ENCODE measurements at regions not wholly inside any gene's neighbourhood (a gene's known extent, or its start where the extent isn't known, plus 50 kb on each side); places are given as distances from the start of the nearest gene placed in this dataset.
"Not testable (repeated sequence)": the region's sequence is repeated elsewhere in the genome, so short reads cannot be mapped to it uniquely, and the experiment has no call there.

- Histone ChIP-seq H3K23ac (ENCODE audit: low read length) (no peak overlapping the region), H3K27me3 (ENCODE audit: insufficient read depth, low read length) (no peaks in the 10 kb centered on the region), H3K4me3 (ENCODE audit: low read depth, low read length) (peak overlapping the region; percentile 47), H4K12ac (ENCODE audit: low read depth, low read length) (no peak overlapping the region), H3K14ac (ENCODE audit: low read length) (no peak overlapping the region), H4K8ac (ENCODE audit: low read depth, low read length) (no peak overlapping the region), H3K4me1 (ENCODE audit: control insufficient read depth in 1 of 2, insufficient read depth in 2 of 2, low read length in 2 of 2) (no peaks in the 10 kb centered on the region), H2BK5ac (ENCODE audit: low read depth, low read length, poor library complexity) (no peak overlapping the region), H2AK5ac (ENCODE audit: low read length) (no peak overlapping the region), H3K9me3 (ENCODE audit: insufficient read depth, low read depth, low read length) (peaks cover 51% of the 10 kb centered on the region), H3K18ac (ENCODE audit: low read length) (no peak overlapping the region), H2BK120ac (ENCODE audit: insufficient read depth, low read length, poor library complexity) (no peak overlapping the region), H3K4ac (ENCODE audit: low read depth, low read length) (no peak overlapping the region), H4K91ac (ENCODE audit: low read depth, low read length) (no peak overlapping the region), H3K36me3 (ENCODE audit: control insufficient read depth in 1 of 2, insufficient read depth in 2 of 2, low read length in 2 of 2) (no peaks in the 10 kb centered on the region), H3K4me2 (ENCODE audit: low read length) (no peak overlapping the region), H3K79me1 (ENCODE audit: low read length) (no peaks in the 10 kb centered on the region), H3K27ac (ENCODE audit: low read depth, low read length) (no peak overlapping the region), H2AFZ (ENCODE audit: insufficient read depth, low read length, poor library complexity) (no peak overlapping the region), H3K9ac (ENCODE audit: low read length) (no peak overlapping the region), H2BK12ac (ENCODE audit: low read length) (no peak overlapping the region), H3K79me2 (ENCODE audit: control insufficient read depth, insufficient read depth, low read length, poor library complexity) (no peaks in the 10 kb centered on the region)
- WGBS (ENCODE audit: extremely low coverage, insufficient coverage, insufficient read length): no CpG with 5 or more reads among the region's 5 CpGs
- DNase-seq: peak; percentile 29 to 36
These were observed 185.6 kb downstream of the TMEM121 start for GRCh38 chr14:105711841-105712460.

GRCh38 chr14:105712670-105713069 is 186.3 kb downstream of the TMEM121 start:
- not testable (repeated sequence) for H3K9ac ChIP-seq (ENCODE audit: low read length); H2AFZ ChIP-seq (ENCODE audit: insufficient read depth, low read length, poor library complexity); DNase-seq; H3K4ac ChIP-seq (ENCODE audit: low read depth, low read length); H3K4me1 ChIP-seq (ENCODE audit: control insufficient read depth in 1 of 2, insufficient read depth in 2 of 2, low read length in 2 of 2); H3K36me3 ChIP-seq (ENCODE audit: control insufficient read depth in 1 of 2, insufficient read depth in 2 of 2, low read length in 2 of 2); H3K79me1 ChIP-seq (ENCODE audit: low read length); H2BK120ac ChIP-seq (ENCODE audit: insufficient read depth, low read length, poor library complexity); H2AK5ac ChIP-seq (ENCODE audit: low read length); H3K27ac ChIP-seq (ENCODE audit: low read depth, low read length); H2BK12ac ChIP-seq (ENCODE audit: low read length); H3K4me3 ChIP-seq (ENCODE audit: low read depth, low read length); H3K23ac ChIP-seq (ENCODE audit: low read length); H2BK5ac ChIP-seq (ENCODE audit: low read depth, low read length, poor library complexity); H4K8ac ChIP-seq (ENCODE audit: low read depth, low read length); H3K79me2 ChIP-seq (ENCODE audit: control insufficient read depth, insufficient read depth, low read length, poor library complexity); H4K91ac ChIP-seq (ENCODE audit: low read depth, low read length); H3K4me2 ChIP-seq (ENCODE audit: low read length); H3K27me3 ChIP-seq (ENCODE audit: insufficient read depth, low read length); H3K18ac ChIP-seq (ENCODE audit: low read length); H3K14ac ChIP-seq (ENCODE audit: low read length); H4K12ac ChIP-seq (ENCODE audit: low read depth, low read length)
- no CpG with 5 or more reads among the region's 18 CpGs for WGBS (ENCODE audit: extremely low coverage, insufficient coverage, insufficient read length)
- H3K9me3 ChIP-seq (ENCODE audit: insufficient read depth, low read depth, low read length): peaks cover 46% of the 10 kb centered on the region

- no CpG with 5 or more reads among the region's 17 CpGs for WGBS (ENCODE audit: extremely low coverage, insufficient coverage, insufficient read length)
- not testable (repeated sequence) for H3K79me2 ChIP-seq (ENCODE audit: control insufficient read depth, insufficient read depth, low read length, poor library complexity); H3K18ac ChIP-seq (ENCODE audit: low read length); H4K12ac ChIP-seq (ENCODE audit: low read depth, low read length); DNase-seq; H2AFZ ChIP-seq (ENCODE audit: insufficient read depth, low read length, poor library complexity); H4K91ac ChIP-seq (ENCODE audit: low read depth, low read length); H2BK5ac ChIP-seq (ENCODE audit: low read depth, low read length, poor library complexity); H3K4me1 ChIP-seq (ENCODE audit: control insufficient read depth in 1 of 2, insufficient read depth in 2 of 2, low read length in 2 of 2); H3K23ac ChIP-seq (ENCODE audit: low read length); H3K36me3 ChIP-seq (ENCODE audit: control insufficient read depth in 1 of 2, insufficient read depth in 2 of 2, low read length in 2 of 2); H3K4me3 ChIP-seq (ENCODE audit: low read depth, low read length); H3K4me2 ChIP-seq (ENCODE audit: low read length); H3K14ac ChIP-seq (ENCODE audit: low read length); H2AK5ac ChIP-seq (ENCODE audit: low read length); H2BK120ac ChIP-seq (ENCODE audit: insufficient read depth, low read length, poor library complexity); H3K9ac ChIP-seq (ENCODE audit: low read length); H3K27ac ChIP-seq (ENCODE audit: low read depth, low read length); H3K4ac ChIP-seq (ENCODE audit: low read depth, low read length); H4K8ac ChIP-seq (ENCODE audit: low read depth, low read length); H3K79me1 ChIP-seq (ENCODE audit: low read length); H3K27me3 ChIP-seq (ENCODE audit: insufficient read depth, low read length); H2BK12ac ChIP-seq (ENCODE audit: low read length)
- H3K9me3 ChIP-seq (ENCODE audit: insufficient read depth, low read depth, low read length): peaks cover 41% of the 10 kb centered on the region
These were observed 186.8 kb downstream of the TMEM121 start for GRCh38 chr14:105713160-105713559.

GRCh38 chr14:105713836-105714235 is 187.5 kb downstream of the TMEM121 start:
- not testable (repeated sequence) for H3K9ac ChIP-seq (ENCODE audit: low read length); H3K27me3 ChIP-seq (ENCODE audit: insufficient read depth, low read length); H3K23ac ChIP-seq (ENCODE audit: low read length); H2BK120ac ChIP-seq (ENCODE audit: insufficient read depth, low read length, poor library complexity); H3K36me3 ChIP-seq (ENCODE audit: control insufficient read depth in 1 of 2, insufficient read depth in 2 of 2, low read length in 2 of 2); H4K91ac ChIP-seq (ENCODE audit: low read depth, low read length); H3K79me1 ChIP-seq (ENCODE audit: low read length); DNase-seq; H3K27ac ChIP-seq (ENCODE audit: low read depth, low read length); H2AK5ac ChIP-seq (ENCODE audit: low read length); H4K12ac ChIP-seq (ENCODE audit: low read depth, low read length); H3K4me1 ChIP-seq (ENCODE audit: control insufficient read depth in 1 of 2, insufficient read depth in 2 of 2, low read length in 2 of 2); H3K4me3 ChIP-seq (ENCODE audit: low read depth, low read length); H4K8ac ChIP-seq (ENCODE audit: low read depth, low read length); H3K18ac ChIP-seq (ENCODE audit: low read length); H3K4ac ChIP-seq (ENCODE audit: low read depth, low read length); H2AFZ ChIP-seq (ENCODE audit: insufficient read depth, low read length, poor library complexity); H3K14ac ChIP-seq (ENCODE audit: low read length); H3K79me2 ChIP-seq (ENCODE audit: control insufficient read depth, insufficient read depth, low read length, poor library complexity); H2BK12ac ChIP-seq (ENCODE audit: low read length); H3K4me2 ChIP-seq (ENCODE audit: low read length); H2BK5ac ChIP-seq (ENCODE audit: low read depth, low read length, poor library complexity)
- peaks cover 36% of the 10 kb centered on the region for H3K9me3 ChIP-seq (ENCODE audit: insufficient read depth, low read depth, low read length)
- no CpG with 5 or more reads among the region's 10 CpGs for WGBS (ENCODE audit: extremely low coverage, insufficient coverage, insufficient read length)
